GM18502 (cell line): ENCODE measurements at regions not wholly inside any gene's neighbourhood (a gene's known extent, or its start where the extent isn't known, plus 50 kb on each side); places are given as distances from the start of the nearest gene placed in this dataset.
"Not testable (repeated sequence)": the region's sequence is repeated elsewhere in the genome, so short reads cannot be mapped to it uniquely, and the experiment has no call there.

Experiments
- ATAC-seq: cut with Tn5 transposase; IDR thresholded peaks from one replicate; pipeline ENCODE4 v1.9.1; 2021; ENCODE audit warnings: mild to moderate bottlenecking; ENCODE audit not compliant: unreplicated experiment, poor library complexity

DNA sequence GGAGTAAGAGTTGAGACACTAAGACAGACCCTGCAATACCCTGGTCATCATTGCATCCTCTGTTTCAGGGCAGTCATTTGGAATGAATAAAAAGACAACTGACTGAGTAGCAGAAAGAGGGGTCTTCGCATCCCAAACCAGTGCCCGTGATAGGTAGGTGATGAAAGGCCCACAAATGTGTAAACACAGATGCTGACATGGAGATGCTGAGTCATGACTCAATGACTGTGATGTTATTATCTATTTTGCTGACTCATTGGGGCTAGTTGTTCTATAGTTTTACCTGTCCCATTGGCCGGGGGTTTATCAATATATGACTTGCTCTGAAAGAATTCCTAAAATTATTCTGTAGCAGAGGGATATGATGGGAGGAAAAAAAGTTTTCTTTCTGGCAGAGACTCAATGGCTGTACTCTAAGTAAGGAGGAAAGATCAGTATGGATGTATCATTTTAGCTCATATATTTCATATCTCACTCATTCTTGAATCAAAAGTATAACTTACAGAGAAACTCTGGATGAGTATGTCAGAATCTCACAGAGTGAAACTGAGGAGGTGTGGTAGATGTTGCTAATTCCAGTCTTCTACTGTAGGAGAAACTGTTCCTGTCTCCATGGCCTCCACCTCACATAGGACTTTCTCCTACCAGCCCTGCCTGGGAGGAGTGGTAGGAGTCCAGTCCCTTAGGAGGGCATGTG, 119.9 kb upstream of the PREP start:
- no peak for ATAC-seq

DNA sequence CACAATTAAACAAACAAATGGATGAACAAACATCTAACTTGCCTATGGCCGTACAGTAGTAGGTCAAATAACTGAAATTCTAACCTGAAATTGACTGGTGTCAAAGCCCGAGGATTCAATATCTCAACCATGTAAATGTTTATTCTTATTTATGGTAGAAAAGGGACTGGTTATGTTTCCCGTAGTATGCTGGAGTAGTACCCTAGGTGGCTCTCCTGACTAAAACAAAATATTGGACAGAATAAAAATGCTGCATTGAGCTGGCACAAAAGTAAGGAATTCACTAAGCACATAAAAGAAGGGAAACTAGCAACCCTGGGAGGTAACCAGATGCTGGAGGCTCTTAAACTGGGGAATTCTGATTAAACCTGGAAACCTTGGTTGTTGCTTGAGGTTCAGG, 117.1 kb upstream of the PREP start:
- ATAC-seq = no peak

DNA sequence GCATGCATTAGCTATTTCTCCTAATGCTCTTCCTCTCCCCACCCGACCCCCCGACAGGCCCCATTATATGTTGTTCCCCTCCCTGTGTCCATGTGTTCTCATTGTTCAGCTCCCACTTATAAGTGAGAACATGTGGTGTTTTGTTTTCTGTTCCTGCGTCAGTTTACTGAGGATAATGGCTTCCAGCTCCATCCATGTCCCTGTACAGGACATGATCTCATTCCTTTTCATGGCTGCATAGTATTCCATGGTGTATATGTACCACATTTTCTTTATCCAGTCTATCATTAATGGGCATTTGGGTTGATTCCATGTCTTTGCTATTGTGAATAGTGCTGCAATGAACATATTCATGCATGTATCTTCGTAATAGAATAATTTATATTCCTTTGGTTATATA, 116.1 kb upstream of the PREP start:
- ATAC-seq = not testable (repeated sequence)

DNA sequence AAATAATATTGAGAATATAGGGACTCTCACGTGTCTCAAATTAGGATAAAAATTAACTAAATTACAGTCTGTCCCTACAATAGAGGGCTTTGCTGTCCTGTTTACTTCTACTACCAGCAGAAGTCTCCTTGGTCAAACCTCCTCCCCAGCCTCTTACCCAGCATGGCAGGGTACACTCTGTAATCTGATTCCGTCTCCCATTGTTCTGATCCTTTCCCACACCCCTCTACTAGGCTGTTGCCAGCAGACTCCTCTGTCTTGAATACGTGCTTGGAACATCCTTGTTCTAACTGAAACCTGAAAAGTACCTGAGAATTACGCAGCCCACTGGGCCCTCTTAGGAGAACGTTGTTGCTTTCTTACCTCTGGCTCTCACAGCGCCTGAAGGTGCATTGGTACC, 112.2 kb upstream of the PREP start:
- ATAC-seq = no peak

DNA sequence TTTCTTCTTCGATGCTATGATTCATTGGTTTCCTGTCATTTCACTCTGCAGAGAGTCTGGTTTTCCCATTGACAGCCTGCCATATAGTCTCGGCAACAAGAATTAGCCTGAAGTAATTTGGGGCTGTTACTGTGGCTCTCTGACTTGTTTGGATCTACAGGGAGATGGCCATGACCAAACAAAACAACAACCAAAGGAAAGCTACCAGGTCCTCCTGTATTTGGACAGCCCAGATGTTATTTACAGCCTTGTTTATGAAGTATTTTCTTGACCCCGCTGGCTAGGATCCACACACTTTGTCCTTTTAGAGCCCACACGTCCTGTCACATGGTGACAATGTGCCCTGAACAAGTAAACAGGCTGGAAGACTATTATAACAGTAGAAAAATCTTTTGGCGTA, 111.4 kb upstream of the PREP start:
- no peak for ATAC-seq

DNA sequence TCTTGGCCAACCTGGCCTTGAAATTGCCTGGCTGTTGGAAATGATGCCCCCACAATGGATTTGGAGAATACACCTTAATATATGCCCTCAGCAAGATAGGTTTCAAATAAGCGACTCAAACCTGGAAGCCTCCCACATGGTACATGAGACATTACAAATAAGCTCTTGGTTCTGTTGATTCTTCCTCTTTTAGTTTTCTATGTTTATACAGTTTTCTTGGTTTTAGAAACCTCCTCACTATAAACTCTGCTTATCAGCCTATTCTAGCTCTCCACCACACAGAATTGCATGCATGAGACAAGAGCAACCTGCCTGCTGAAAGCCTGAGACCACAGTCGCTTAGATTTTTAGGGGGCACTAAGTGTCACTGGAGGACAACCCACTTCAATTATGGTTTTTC, 108.8 kb upstream of the PREP start:
- ATAC-seq = no peak

DNA sequence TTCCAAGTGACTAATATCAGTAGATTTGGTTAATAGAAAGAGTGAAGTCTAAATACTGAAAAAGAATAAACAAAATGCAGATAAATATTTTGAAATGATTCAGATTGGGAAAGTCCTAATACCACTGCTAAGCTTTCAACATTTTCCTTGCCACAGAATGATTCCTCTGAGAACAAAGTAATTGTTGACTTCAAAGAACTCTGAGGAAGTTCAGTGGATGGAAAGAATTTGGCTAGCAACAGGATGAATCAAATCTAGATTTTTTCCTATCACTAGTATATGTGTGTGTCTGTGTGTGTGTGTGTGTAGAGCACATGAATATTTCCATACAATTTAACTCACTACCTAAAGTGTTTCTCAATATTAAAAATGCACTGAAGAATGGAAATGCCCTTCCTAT, 107.9 kb upstream of the PREP start:
- ATAC-seq = no peak

DNA sequence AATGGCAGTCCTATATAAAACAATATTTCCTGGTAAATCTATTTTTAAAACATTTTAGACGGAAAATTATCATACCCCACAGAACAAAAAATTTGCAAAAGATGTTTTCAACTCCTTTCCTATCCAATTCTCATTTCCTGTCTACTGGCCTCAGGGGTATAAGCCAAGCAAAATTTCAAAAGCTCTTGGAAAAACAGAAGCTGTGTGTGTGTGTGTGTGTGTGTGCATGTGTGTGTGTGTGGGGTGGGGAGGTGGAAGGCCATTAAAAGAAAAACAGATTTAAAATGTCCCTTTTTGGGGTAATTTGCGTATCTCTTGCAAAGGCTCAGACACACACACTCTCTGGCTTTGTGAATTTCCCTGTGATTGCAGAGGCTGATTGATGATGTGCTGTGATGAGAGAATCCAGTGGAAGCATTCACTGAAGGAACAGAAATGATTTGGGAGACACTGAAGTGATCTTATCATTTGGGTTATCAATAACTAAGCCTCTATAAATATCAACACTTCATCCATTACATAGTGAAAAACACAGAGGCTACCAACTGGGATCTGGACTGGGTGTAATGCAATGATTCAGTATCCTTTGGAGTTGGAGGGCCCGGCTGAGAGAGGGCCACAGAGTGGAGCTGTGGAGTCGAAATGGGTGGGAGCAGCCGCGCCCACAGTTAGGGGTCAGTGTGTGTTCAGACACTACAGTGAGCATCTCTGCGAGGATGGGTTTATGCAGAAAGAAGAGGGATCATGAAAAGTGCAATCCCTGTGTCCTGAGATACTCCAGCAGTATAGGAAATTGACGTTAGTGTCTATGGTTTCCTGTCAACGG, 106.8 kb upstream of the PREP start:
- no peak for ATAC-seq

DNA sequence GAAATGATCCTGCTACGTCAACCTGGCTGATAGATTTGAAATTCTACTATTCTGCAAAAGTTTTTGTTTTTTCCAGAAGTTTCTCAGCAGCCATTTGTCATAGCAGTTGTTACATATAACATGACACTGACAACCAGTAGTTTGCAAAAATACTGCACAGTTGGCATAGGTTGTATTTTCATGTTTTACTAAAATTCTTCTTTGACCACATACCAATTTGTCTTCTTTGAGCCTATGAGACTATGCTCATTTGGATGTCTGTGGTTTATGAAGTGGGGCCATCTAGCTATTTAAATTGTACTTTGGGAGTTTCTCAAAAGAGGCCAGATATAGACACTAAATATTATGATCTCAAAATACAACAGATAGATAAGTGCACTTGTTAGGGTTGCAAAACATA, 104.9 kb upstream of the PREP start:
- ATAC-seq = no peak

DNA sequence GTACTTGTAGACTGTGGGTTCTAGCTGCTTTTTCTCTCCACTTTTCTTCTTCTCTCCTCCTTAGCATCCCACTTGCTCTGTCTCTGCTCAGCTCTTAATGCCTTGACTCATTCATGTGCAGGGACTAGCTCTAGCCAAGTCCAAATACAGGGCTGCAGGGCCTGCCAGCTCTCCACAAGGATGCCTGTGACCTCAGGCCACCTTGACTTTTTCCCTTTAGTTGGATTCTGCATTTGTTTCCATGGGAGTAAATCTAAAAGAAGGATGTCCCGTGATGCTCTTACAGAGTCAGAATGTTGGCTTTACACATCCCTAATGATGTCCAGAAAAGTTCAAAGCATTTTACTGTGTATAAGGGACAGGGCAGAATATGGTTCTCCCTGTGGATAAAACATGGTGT, 101.8 kb upstream of the PREP start:
- no peak for ATAC-seq

DNA sequence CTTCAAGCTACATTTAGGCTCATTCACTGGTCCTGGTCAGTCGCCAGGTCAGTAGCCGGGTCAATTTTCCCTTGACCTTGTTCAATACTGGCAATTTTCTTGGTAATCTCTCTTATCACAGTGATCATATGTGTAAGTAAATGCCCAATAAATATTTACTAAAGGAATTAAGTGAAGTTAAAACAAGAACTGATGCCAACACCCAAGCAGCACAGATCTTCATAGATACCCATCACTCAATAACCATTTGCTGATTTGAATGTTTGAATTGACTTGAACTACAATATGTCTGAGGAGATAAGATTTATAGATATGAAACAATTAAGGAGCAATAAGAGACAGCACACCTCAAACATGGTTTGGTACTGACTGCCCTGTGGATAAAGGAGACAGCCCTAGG, 100.8 kb upstream of the PREP start:
- no peak for ATAC-seq

DNA sequence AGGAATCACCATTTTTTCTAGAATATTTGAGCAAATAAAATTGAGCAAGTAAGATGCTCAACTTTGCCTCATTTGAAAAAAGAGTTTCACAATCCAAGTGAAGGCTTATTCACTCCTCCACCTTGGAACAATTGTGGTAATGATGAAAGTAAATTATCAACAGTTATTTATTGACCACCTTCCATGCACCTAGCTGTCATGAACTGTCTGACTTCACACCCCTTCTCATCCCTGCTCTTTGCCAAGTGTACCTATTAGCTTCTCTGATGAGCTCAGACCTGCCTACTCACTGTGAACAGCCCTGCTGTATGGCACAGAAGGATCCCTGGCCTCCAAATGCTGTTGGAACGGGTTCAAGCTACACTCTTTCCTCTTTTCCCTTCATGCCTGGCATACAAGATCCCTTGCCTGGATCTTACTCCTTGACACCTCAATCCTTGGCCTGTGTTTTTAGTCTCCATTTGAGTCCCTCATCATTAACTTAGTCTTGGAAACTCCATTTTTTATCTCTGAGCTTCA, 99.0 kb upstream of the PREP start:
- no peak for ATAC-seq

DNA sequence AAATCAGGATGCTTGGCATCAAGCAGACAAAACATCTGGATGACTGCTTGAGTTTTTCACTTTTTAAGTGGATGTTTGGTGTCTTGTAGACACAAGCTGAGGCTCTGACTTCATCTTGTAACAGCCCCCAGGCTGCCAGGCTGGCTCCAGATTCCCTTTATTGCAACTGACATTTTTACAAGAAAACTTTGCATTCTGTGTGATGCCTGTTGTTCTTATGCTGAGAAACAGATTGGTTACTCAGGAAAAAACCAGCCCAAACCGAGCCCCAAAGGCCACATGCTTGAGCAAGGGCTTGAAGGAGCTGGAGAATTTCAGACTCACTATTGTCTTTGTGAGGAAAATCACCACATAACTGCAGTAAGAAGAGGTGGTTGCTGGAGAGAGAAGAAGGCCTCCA, 98.4 kb upstream of the PREP start:
- ATAC-seq = no peak

DNA sequence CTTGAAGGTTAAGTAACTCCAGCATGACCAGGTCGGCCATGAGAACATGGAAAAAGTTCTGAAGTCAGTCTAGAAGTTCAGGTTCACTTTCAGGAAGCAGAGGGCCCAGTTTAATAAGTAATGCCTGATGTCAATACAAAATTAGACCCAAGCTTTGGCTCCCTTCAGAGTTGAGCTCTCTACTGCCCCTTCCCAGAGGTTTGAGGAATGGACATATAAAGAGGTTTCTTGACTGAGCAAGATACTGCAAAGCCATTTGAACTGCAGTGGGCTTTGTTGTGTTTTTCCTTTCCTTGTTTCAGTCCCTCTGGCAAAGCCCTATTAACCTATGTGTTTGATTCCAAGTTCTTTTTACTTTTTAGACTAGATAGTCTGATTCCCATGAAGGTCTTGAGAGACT, 97.8 kb upstream of the PREP start:
- ATAC-seq = no peak

DNA sequence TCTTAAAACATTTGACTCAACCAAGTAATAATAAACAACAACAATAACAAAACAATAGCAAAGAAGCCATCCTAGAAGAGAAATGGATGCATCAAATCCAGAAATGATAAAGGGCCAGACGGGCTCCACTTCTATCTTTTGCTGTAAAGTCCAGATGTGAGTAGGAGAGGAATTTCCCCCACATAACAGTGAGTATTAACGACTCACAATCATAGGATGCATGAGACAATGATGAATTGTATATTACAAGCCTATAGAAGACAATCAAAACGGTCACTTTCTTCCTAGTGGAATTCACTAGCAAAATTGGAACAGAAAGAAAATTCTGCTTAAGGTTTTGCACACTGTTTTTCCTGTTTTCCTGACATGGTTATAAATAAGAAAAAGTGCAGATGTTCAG, 97.0 kb upstream of the PREP start:
- ATAC-seq = no peak

DNA sequence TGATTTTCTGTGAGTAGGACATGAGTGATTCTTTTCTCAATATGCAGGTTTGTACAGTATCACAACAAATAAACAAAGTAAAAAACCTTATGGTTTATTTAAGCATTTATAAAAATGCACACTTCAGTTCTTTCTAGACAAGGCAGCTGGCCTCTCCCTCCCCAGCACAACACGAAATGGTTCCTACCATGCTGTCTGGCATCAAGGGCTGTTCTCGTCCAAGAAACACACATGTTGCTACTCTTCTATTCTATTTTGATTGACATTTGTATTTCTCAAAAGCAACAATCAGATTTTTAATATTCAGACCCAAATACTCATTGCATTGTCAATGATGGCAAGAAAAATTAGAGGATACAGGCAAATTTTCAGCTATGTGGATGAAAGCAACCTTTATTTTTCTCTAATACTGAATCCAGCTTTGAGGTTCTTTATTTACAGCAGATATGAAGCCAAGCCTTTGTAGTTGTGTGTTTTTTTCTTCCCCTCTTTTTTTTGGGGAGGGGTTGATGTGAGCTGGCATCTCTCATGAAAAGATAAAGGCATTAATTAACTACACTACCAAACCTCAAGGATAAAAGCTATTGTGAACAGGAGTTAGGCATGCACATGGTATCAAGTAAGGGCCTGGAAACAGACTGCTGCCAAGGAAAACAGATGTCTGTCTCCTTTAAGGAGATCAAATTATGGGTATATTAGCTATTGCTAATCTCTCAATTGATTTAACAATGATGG, 96.4 kb upstream of the PREP start:
- ATAC-seq = no peak

DNA sequence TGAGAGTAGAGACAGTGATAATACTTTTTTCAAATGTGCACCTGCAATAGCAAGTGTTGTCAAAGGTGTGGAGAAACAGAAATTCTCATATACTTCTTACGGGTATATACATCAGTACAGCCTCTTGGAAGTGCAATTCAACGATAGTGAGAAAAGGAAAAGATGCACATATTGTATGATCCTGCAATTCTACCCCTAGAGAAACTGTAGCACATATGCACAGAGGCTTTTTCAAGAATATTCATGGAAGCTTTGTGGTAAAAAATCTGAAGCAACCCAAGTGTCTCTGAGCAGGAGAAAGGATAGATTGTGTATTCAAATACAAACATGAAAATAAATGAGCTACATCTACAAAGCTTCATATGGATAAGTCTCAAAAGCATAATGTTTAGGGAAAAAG, 94.7 kb upstream of the PREP start:
- ATAC-seq = no peak

DNA sequence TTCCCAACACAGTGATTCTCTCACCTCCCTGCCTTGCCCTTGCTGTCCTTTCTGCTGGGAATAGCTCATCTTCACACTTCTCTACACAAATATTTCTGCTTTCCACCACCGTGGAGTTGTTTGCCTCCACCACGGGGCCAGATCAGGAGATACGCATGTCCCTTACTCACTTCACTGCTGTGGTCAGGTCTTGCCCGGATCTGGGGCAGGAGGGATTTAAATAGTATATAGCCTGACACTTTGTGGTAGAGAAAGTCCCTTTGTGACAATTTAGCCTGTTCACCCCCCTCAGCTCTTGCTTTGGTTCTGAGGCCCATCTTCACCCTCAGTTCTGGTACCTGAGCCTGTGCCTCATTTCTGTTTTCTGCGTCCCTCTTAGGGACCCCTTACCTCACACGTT, 92.6 kb upstream of the PREP start:
- ATAC-seq = peak; percentile 74

DNA sequence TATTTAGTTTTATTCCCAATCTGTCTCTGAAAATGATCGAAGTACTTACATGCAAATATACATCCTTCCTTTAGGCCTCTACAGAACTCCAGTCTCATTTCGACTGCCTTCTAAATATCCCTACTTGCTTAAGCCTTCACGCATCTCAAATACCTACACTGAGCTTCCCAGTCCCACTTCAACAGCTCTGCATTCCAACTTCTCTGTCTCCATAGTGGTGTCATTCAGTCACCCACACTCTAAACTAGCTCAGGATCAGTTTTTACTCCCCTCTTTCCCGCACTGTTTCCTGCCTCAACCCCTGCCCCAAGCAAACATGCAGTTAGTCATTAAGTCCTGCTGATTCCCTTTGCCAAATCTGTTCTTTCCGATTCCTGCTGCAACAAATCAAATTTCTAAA, 91.8 kb upstream of the PREP start:
- ATAC-seq = no peak

DNA sequence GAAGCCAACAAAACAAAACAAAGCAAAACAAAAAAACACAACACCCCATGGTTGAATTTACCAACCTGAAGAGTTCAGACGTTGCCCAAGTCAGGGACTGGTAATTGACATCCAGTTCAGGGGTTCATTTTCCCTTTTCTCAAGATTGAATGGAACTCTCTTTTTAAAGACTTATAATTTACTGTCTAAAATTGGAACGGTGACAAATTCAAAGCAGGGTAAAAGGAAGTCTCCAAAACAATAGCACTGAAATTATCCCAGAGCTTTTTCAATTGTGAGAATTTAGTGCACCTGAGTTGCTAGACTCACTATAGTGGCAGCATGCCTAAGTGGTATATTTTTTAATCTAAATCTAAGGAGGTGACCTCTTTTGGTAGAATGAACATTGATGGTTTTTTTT, 90.9 kb upstream of the PREP start:
- ATAC-seq = no peak
